PC-3 (cell line): ENCODE measurements at regions not wholly inside any gene's neighbourhood (a gene's known extent, or its start where the extent isn't known, plus 50 kb on each side); places are given as distances from the start of the nearest gene placed in this dataset.

Source experiments
- CTCF ChIP-seq: fragments of 300-600 bp; sonication (generic); conservative IDR thresholded peaks from 2 replicates; pipeline ENCODE4 v1.5.1; 2017; ENCODE audit warnings: antibody characterized with exemption, low read depth, mild to moderate bottlenecking, low read length
- EZH2 ChIP-seq: fragments of 300-600 bp; sonication (generic); IDR thresholded peaks from one replicate; pipeline ENCODE4 v1.6.1; 2017; ENCODE audit warnings: antibody characterized with exemption, mild to moderate bottlenecking, low read length; ENCODE audit not compliant: unreplicated experiment

- TF ChIP-seq CTCF, result no peak
- TF ChIP-seq EZH2, result no peak
Observed at GRCh38 chr6:87925373-87926060, 122.1 kb upstream of the SPACA1 start.
